HEK293T (cell line): ENCODE measurements at regions not wholly inside any gene's neighbourhood (a gene's known extent, or its start where the extent isn't known, plus 50 kb on each side); places are given as distances from the start of the nearest gene placed in this dataset.

Source experiments
- FOXM1 ChIP-seq: fragments of 450-650 bp; IDR thresholded peaks from 2 replicates; pipeline ENCODE4 v1.6.1; 2017; ENCODE audit warnings: mild to moderate bottlenecking, borderline replicate concordance
- LEF1 ChIP-seq: fragments of 450-650 bp; IDR thresholded peaks from 2 replicates; pipeline ENCODE4 v1.6.1; 2017; ENCODE audit warnings: mild to moderate bottlenecking, borderline replicate concordance

DNA sequence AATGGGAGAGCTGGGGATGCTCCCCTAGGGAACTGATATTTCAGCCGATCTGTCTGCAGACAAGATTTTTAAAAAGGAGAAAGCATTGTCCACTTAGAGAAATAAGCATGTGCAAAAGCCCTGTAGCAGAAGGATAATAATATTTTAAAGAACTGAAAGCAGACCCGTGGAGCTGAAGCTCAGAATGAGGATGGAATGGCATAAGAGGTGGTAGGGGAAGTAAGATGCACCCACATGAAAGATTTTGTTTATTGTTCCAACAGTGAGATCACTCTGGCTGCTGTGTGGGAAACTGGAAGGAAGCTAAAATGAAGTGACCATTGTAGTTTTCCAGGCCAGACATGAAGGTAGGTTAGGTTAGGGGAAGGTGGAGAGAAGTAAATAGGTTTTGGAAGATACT is 266.4 kb upstream of the PRDM1 start:
- TF ChIP-seq LEF1 (no peak), FOXM1 (no peak)
